Caco-2 (cell line): ENCODE measurements at regions not wholly inside any gene's neighbourhood (a gene's known extent, or its start where the extent isn't known, plus 50 kb on each side); places are given as distances from the start of the nearest gene placed in this dataset.

Experiments
- BruUV-seq: library from RNA; stranded (reverse); fragments of 400-500 nt; replicated peaks from 2 replicates; lab custom pipeline; 2021; lab: Mats Ljungman, UMichigan
- CTCF ChIA-PET: fragments of 300-600 bp; sonication (Branson Sonifier 250); formaldehyde crosslinking; loops from one replicate; lab custom pipeline; 2022; ENCODE audit warnings: antibody characterized with exemption; lab: Charles Lee
- POLR2A ChIA-PET: fragments of 300-600 bp; sonication (Branson Sonifier 250); formaldehyde crosslinking; loops from one replicate; lab custom pipeline; 2022; ENCODE audit warnings: antibody characterized with exemption; lab: Charles Lee
- DNase-seq, 2 experiments: peaks; one replicate each; pipeline versions ENCODE4 v3.0.0 to v3.0.0-alpha.2; 2020 to 2022
- H3K27me3 ChIP-seq: replicated peaks from 2 replicates; pipeline ENCODE4 v1.6.0; 2011; ENCODE audit warnings: low read length; ENCODE audit not compliant: control insufficient read depth, insufficient read depth
- H3K36me3 ChIP-seq: 2 replicates; pipeline ENCODE4 v1.5.1; 2011; ENCODE audit warnings: low read length; ENCODE audit not compliant: control insufficient read depth, insufficient read depth
- H3K4me1 ChIP-seq: fragments of 250-450 bp; sonication (Bioruptor Pico); 2 replicates; pipeline ENCODE4 v1.5.1; 2020; ENCODE audit warnings: mild to moderate bottlenecking
- H3K4me3 ChIP-seq: 2 replicates; pipeline ENCODE4 v1.5.1; 2011; ENCODE audit warnings: low read depth, mild to moderate bottlenecking, control low read depth, low read length
- H3K9me3 ChIP-seq: fragments of 250-450 bp; sonication (Bioruptor Pico); 2 replicates; pipeline ENCODE4 v1.5.1; 2020; ENCODE audit warnings: mild to moderate bottlenecking, moderate library complexity
- H3K27ac Mint-ChIP-seq: one replicate; pipeline ENCODE4 v1.8.0; 2022; ENCODE audit warnings: mixed read lengths; ENCODE audit not compliant: unreplicated experiment
- H3K27me3 Mint-ChIP-seq: one replicate; pipeline ENCODE4 v1.8.0; 2022; ENCODE audit warnings: mixed read lengths; ENCODE audit not compliant: insufficient read depth, unreplicated experiment
- H3K36me3 Mint-ChIP-seq: one replicate; pipeline ENCODE4 v1.8.0; 2022; ENCODE audit warnings: mild to moderate bottlenecking, mixed read lengths; ENCODE audit not compliant: insufficient read depth, unreplicated experiment
- H3K4me1 Mint-ChIP-seq: one replicate; pipeline ENCODE4 v1.8.0; 2022; ENCODE audit warnings: low read depth, mixed read lengths; ENCODE audit not compliant: unreplicated experiment
- H3K4me3 Mint-ChIP-seq: one replicate; pipeline ENCODE4 v1.8.0; 2022; ENCODE audit warnings: mild to moderate bottlenecking, moderate library complexity, mixed read lengths; ENCODE audit not compliant: unreplicated experiment
- H3K9me3 Mint-ChIP-seq: one replicate; pipeline ENCODE4 v1.8.0; 2022; ENCODE audit warnings: mixed read lengths; ENCODE audit not compliant: unreplicated experiment
- CTCF ChIP-seq, 2 experiments: fragments of 200-600 bp in 1 of 2; IDR thresholded peaks; 1 replicate in 1 of 2; 2 replicates in 1 of 2; pipeline versions ENCODE4 v1.5.1 to v1.8.0; 2011 to 2022; ENCODE audit warnings: antibody characterized with exemption in 1 of 2, control low read depth in 1 of 2, inconsistent platforms in 1 of 2, low read depth in 1 of 2, low read length in 1 of 2, mild to moderate bottlenecking in 1 of 2, moderate library complexity in 1 of 2; ENCODE audit not compliant: insufficient read depth in 1 of 2, severe bottlenecking in 1 of 2, unreplicated experiment in 1 of 2
- intact Hi-C: fragments of 100-400 bp; cut with micrococcal nuclease; formaldehyde crosslinking; loops from one replicate; pipeline ENCODE4 v1.10.0; 2022; ENCODE audit not compliant: unreplicated experiment

DNA sequence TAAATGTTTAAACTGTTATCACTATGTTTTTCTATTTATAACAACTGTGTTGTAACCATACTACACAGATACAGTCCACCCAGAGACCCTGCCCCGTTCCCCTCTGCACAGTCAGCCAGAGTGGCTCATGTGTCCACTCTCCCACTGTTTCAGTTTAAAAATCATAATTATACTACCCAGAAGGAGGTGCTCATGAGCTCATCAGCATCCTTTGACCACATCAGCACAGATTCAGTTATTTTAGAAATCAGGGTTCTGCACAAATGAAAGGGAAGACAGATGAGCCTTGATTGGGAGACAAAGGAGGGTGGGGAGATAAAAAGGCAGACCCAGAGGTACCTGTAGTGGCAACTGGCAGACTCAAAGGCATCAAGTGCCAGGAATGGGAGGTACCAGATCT is 124.3 kb downstream of the RCN1 start:
- H3K4me1 ChIP-seq = no peaks in the 10 kb centered on the region
- no peak overlapping the region for H3K27ac Mint-ChIP-seq
- H3K4me1 Mint-ChIP-seq = no peaks in the 10 kb centered on the region
- H3K9me3 ChIP-seq = no peaks in the 10 kb centered on the region
- no peaks in the 10 kb centered on the region for H3K9me3 Mint-ChIP-seq
- H3K4me3 Mint-ChIP-seq = no peak overlapping the region
- H3K27me3 ChIP-seq = no peaks in the 10 kb centered on the region; the same call in 1 of the 2 replicates
- no peak for TF ChIP-seq CTCF (IDR thresholded peaks at IDR 0.05; ENCODE audit: insufficient read depth in 1 of 2, low read depth in 1 of 2, low read length in 1 of 2, severe bottlenecking in 1 of 2, unreplicated experiment in 1 of 2)
- no TSS peak for BruUV-seq
- intact Hi-C loops = no loop called here
- H3K4me3 ChIP-seq = no peak overlapping the region
- H3K36me3 Mint-ChIP-seq = no peaks in the 10 kb centered on the region
- peaks cover 8% of the 10 kb centered on the region for H3K27me3 Mint-ChIP-seq
- ChIA-PET CTCF (interaction anchor here (1.3 kb wide), 1 partner anchor 81 kb away, joined by 3 read pairs; no protein-coding TSS in a partner anchor), POLR2A (no interaction called here)
- H3K36me3 ChIP-seq = no peaks in the 10 kb centered on the region
- no peak for DNase-seq

GRCh38 chr11:32216749-32217148 is 125.9 kb downstream of the RCN1 start:
- DNase-seq = no peak
- no peak overlapping the region for H3K4me3 Mint-ChIP-seq
- no peak overlapping the region for H3K4me3 ChIP-seq
- H3K9me3 ChIP-seq = no peaks in the 10 kb centered on the region
- no peaks in the 10 kb centered on the region for H3K9me3 Mint-ChIP-seq
- no peaks in the 10 kb centered on the region for H3K36me3 Mint-ChIP-seq
- no peak overlapping the region for H3K27ac Mint-ChIP-seq
- H3K36me3 ChIP-seq = no peaks in the 10 kb centered on the region
- BruUV-seq = no TSS peak
- ChIA-PET POLR2A (no interaction called here), CTCF (no interaction called here)
- no peaks in the 10 kb centered on the region; the same call in 1 of the 2 replicates for H3K27me3 ChIP-seq
- H3K4me1 ChIP-seq = no peaks in the 10 kb centered on the region
- intact Hi-C loops = no loop called here
- H3K27me3 Mint-ChIP-seq = peaks cover 5% of the 10 kb centered on the region
- no peaks in the 10 kb centered on the region for H3K4me1 Mint-ChIP-seq
- TF ChIP-seq CTCF (IDR thresholded peaks at IDR 0.05; ENCODE audit: insufficient read depth in 1 of 2, low read depth in 1 of 2, low read length in 1 of 2, severe bottlenecking in 1 of 2, unreplicated experiment in 1 of 2) = no peak

- Mint-ChIP-seq H3K27me3 (peaks cover 2% of the 10 kb centered on the region), H3K4me1 (peaks cover 9% of the 10 kb centered on the region), H3K9me3 (no peaks in the 10 kb centered on the region), H3K27ac (no peak overlapping the region), H3K36me3 (no peaks in the 10 kb centered on the region), H3K4me3 (no peak overlapping the region)
- no peak for DNase-seq
- CTCF ChIA-PET = no interaction called here
- no TSS peak for BruUV-seq
- intact Hi-C loops = no loop called here
- Histone ChIP-seq H3K36me3 (no peaks in the 10 kb centered on the region), H3K27me3 (no peaks in the 10 kb centered on the region; the same call in 1 of the 2 replicates), H3K4me3 (no peak overlapping the region), H3K9me3 (no peaks in the 10 kb centered on the region), H3K4me1 (no peaks in the 10 kb centered on the region; the same call in 1 of the 2 replicates)
- no peak for TF ChIP-seq CTCF (IDR thresholded peaks at IDR 0.05; ENCODE audit: insufficient read depth in 1 of 2, low read depth in 1 of 2, low read length in 1 of 2, severe bottlenecking in 1 of 2, unreplicated experiment in 1 of 2)
- POLR2A ChIA-PET = no interaction called here
Measured at GRCh38 chr11:32219320-32219719, 128.4 kb downstream of the RCN1 start.
